GM12864 (cell line): ENCODE measurements at regions not wholly inside any gene's neighbourhood (a gene's known extent, or its start where the extent isn't known, plus 50 kb on each side); places are given as distances from the start of the nearest gene placed in this dataset.
"Not testable (repeated sequence)": the region's sequence is repeated elsewhere in the genome, so short reads cannot be mapped to it uniquely, and the experiment has no call there.

ENCODE experiments used
- DNase-seq: peaks from one replicate; pipeline ENCODE4 v3.0.0-alpha.2; 2011; ENCODE audit warnings: low read depth
- H3K4me3 ChIP-seq: 2 replicates; pipeline ENCODE4 v1.5.1; 2011; ENCODE audit warnings: mild to moderate bottlenecking, low read depth, low read length, control low read depth
- CTCF ChIP-seq: IDR thresholded peaks from 2 replicates; pipeline ENCODE4 v1.5.1; 2011; ENCODE audit warnings: low read depth, mild to moderate bottlenecking, moderate library complexity, low read length, control low read depth, inconsistent platforms; ENCODE audit errors: missing control alignments

- no peak overlapping the region for H3K4me3 ChIP-seq
- DNase-seq, result no peak
- TF ChIP-seq CTCF, result no peak
Observed at GRCh38 chr11:8768625-8769333, 86.2 kb downstream of the RPL27A start.

- no peak for TF ChIP-seq CTCF
- no peak for DNase-seq
- H3K4me3 ChIP-seq, result no peak overlapping the region
Observed at GRCh38 chr11:8772571-8773519, 90.3 kb downstream of the RPL27A start.

- no peak overlapping the region for H3K4me3 ChIP-seq
- no peak for TF ChIP-seq CTCF
- no peak for DNase-seq
Observed at GRCh38 chr11:8773916-8774539, 91.4 kb downstream of the RPL27A start.

GRCh38 chr11:8774916-8775315 is 92.3 kb downstream of the RPL27A start:
- DNase-seq, H3K4me3 ChIP-seq: not testable (repeated sequence)

GRCh38 chr11:8775332-8775731 is 92.7 kb downstream of the RPL27A start:
- no peak for TF ChIP-seq CTCF
- no peak overlapping the region for H3K4me3 ChIP-seq
- no peak for DNase-seq

- DNase-seq, result no peak
- H3K4me3 ChIP-seq, result no peak overlapping the region
- no peak for TF ChIP-seq CTCF
Observed at GRCh38 chr11:8775734-8776133, 93.1 kb downstream of the RPL27A start.

GRCh38 chr11:8776209-8776608 is 93.6 kb downstream of the RPL27A start:
- no peak overlapping the region for H3K4me3 ChIP-seq
- DNase-seq, result no peak
- no peak for TF ChIP-seq CTCF
